DOHH2 (cell line): ENCODE measurements at regions not wholly inside any gene's neighbourhood (a gene's known extent, or its start where the extent isn't known, plus 50 kb on each side); places are given as distances from the start of the nearest gene placed in this dataset.

Source experiments
- H3F3A ChIP-seq: fragments of 200-600 bp; sonication (generic), shearing (Covaris generic); 2 replicates; pipeline ENCODE4 v1.6.0; 2016; ENCODE audit warnings: antibody characterized with exemption, mild to moderate bottlenecking; ENCODE audit not compliant: control insufficient read depth, insufficient read depth
- H3K27ac ChIP-seq: fragments of 200-600 bp; sonication (generic); 2 replicates; pipeline ENCODE4 v1.5.1; 2014; ENCODE audit warnings: low read depth, mild to moderate bottlenecking, low read length, moderate library complexity
- H3K27me3 ChIP-seq: fragments of 200-600 bp; sonication (generic); 2 replicates; pipeline ENCODE4 v1.6.1; 2014; ENCODE audit warnings: mild to moderate bottlenecking, low read length, mixed read lengths; ENCODE audit not compliant: control insufficient read depth
- H3K36me3 ChIP-seq: fragments of 200-600 bp; sonication (generic); 2 replicates; pipeline ENCODE4 v1.6.1; 2014; ENCODE audit warnings: mild to moderate bottlenecking, low read length, moderate library complexity, mixed read lengths; ENCODE audit not compliant: control insufficient read depth
- H3K4me1 ChIP-seq: fragments of 200-600 bp; sonication (generic); 2 replicates; pipeline ENCODE4 v1.6.1; 2014; ENCODE audit warnings: mild to moderate bottlenecking, low read length, mixed read lengths; ENCODE audit not compliant: control insufficient read depth
- H3K4me2 ChIP-seq: fragments of 200-600 bp; sonication (generic); 2 replicates; pipeline ENCODE4 v1.6.0; 2014; ENCODE audit warnings: mild to moderate bottlenecking, low read length, moderate library complexity
- H3K4me3 ChIP-seq: fragments of 200-600 bp; sonication (generic); 2 replicates; pipeline ENCODE4 v1.5.1; 2014; ENCODE audit warnings: mild to moderate bottlenecking, low read length, mixed read lengths
- H3K79me2 ChIP-seq: fragments of 200-600 bp; sonication (generic); 2 replicates; pipeline ENCODE4 v1.6.1; 2014; ENCODE audit warnings: mild to moderate bottlenecking, low read length, mixed read lengths; ENCODE audit not compliant: control insufficient read depth
- H3K9me2 ChIP-seq: fragments of 200-600 bp; sonication (generic); replicated peaks from 2 replicates; pipeline ENCODE4 v1.6.1; 2014; ENCODE audit warnings: mild to moderate bottlenecking, low read length, mixed read lengths; ENCODE audit not compliant: control insufficient read depth
- H3K9me3 ChIP-seq: fragments of 200-600 bp; sonication (generic); 2 replicates; pipeline ENCODE4 v1.6.1; 2014; ENCODE audit warnings: antibody characterized with exemption, low read length, mixed read lengths; ENCODE audit not compliant: control insufficient read depth, insufficient read depth
- H4K20me1 ChIP-seq: fragments of 200-600 bp; sonication (generic); 2 replicates; pipeline ENCODE4 v1.6.0; 2014; ENCODE audit warnings: low read depth, mild to moderate bottlenecking, antibody characterized with exemption, low read length, moderate library complexity; ENCODE audit not compliant: control insufficient read depth, insufficient read depth
- EZH2phosphoT487 ChIP-seq: fragments of 200-600 bp; sonication (generic); IDR thresholded peaks from 2 replicates; pipeline ENCODE4 v1.6.1; 2017; ENCODE audit warnings: borderline replicate concordance, mild to moderate bottlenecking, antibody characterized with exemption, low read length, moderate library complexity, mixed read lengths
- TF ChIP-seq, protein P1 (sequence below): fragments of 200-600 bp; sonication (generic); IDR thresholded peaks from one replicate; pipeline ENCODE4 v1.5.1; 2014; ENCODE audit warnings: antibody characterized with exemption, mild to moderate bottlenecking, low read depth, low read length; ENCODE audit not compliant: poor library complexity, severe bottlenecking

DNA sequence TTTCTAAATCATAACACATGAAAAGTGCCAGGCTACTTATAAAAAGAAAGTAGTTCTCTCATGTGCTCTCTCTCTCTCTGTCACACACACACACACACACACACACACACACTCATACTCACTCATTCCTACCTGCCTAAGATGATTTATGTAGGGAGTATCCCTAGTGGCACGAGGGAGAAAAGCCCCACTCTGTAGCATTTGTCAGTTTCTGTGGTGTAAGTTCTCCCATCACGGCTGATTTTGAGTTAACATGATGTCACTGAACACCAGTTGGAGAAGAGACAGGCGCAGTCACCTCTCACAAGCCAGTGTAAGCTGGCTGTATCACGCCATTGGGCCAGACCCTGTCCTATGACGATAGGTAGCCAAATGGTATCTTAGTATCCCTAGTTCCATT, 395.4 kb downstream of the SFMBT2 start:
- TF ChIP-seq, protein P1, sequence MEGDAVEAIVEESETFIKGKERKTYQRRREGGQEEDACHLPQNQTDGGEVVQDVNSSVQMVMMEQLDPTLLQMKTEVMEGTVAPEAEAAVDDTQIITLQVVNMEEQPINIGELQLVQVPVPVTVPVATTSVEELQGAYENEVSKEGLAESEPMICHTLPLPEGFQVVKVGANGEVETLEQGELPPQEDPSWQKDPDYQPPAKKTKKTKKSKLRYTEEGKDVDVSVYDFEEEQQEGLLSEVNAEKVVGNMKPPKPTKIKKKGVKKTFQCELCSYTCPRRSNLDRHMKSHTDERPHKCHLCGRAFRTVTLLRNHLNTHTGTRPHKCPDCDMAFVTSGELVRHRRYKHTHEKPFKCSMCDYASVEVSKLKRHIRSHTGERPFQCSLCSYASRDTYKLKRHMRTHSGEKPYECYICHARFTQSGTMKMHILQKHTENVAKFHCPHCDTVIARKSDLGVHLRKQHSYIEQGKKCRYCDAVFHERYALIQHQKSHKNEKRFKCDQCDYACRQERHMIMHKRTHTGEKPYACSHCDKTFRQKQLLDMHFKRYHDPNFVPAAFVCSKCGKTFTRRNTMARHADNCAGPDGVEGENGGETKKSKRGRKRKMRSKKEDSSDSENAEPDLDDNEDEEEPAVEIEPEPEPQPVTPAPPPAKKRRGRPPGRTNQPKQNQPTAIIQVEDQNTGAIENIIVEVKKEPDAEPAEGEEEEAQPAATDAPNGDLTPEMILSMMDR, result no peak
- TF ChIP-seq EZH2phosphoT487, result no peak
- H4K20me1 ChIP-seq, result no peaks in the 10 kb centered on the region
- H3F3A ChIP-seq, result no peaks in the 10 kb centered on the region
- H3K9me3 ChIP-seq, result peaks cover 4% of the 10 kb centered on the region; the same call in 1 of the 2 replicates
- H3K4me1 ChIP-seq, result no peaks in the 10 kb centered on the region
- no peak overlapping the region for H3K4me3 ChIP-seq
- no peaks in the 10 kb centered on the region for H3K79me2 ChIP-seq
- no peak overlapping the region for H3K27ac ChIP-seq
- no peaks in the 10 kb centered on the region for H3K27me3 ChIP-seq
- H3K9me2 ChIP-seq, result no peaks in the 10 kb centered on the region
- no peaks in the 10 kb centered on the region for H3K36me3 ChIP-seq
- no peak overlapping the region for H3K4me2 ChIP-seq

DNA sequence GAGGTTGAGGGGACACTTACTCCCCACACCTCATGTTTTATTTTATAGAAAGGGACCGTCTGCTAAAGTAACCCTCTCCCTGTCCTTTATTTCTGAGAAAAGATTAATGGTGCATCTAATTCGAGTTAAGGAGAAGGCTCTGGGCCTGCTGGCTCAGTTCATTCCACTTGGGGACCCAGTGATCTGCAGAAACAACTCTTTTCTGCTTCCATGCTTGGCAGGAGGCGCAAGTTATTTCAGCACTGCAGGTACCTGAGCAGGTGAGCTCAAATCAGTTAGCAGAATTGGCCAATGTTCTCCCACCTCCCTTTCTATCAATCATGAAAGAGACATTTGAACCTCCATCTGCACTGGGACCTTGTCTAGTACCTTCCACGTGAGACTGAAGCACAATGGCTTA, 396.1 kb downstream of the SFMBT2 start:
- no peaks in the 10 kb centered on the region for H3K36me3 ChIP-seq
- H3K9me3 ChIP-seq, result peaks cover 4% of the 10 kb centered on the region; the same call in 1 of the 2 replicates
- no peak for TF ChIP-seq EZH2phosphoT487
- TF ChIP-seq, protein P1, result no peak
- H3K9me2 ChIP-seq, result no peaks in the 10 kb centered on the region
- no peaks in the 10 kb centered on the region for H3F3A ChIP-seq
- no peaks in the 10 kb centered on the region for H3K79me2 ChIP-seq
- no peak overlapping the region for H3K4me2 ChIP-seq
- no peaks in the 10 kb centered on the region for H3K27me3 ChIP-seq
- H3K27ac ChIP-seq, result no peak overlapping the region
- no peaks in the 10 kb centered on the region for H3K4me1 ChIP-seq
- H3K4me3 ChIP-seq, result no peak overlapping the region
- H4K20me1 ChIP-seq, result no peaks in the 10 kb centered on the region

DNA sequence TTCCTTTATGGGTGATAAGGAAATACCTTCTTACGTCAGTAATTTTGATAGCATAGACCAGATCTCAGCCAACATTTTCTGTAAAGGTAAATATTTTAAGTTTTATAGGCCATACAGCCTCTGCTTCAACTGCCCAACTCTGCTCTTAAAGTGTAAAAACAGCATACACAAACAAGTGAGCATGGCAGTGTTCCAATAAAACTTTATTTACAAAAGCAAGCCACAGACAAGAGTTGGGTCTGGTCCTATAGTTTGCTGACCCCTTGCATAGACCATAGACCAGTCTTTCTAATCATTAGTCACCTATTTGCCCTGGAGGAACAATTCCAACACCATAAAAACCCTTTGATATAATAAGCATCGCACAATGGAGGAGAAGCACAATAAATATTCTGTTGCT, 398.8 kb downstream of the SFMBT2 start:
- H3K9me3 ChIP-seq, result no peaks in the 10 kb centered on the region
- H3K4me1 ChIP-seq, result no peaks in the 10 kb centered on the region
- no peaks in the 10 kb centered on the region for H3K79me2 ChIP-seq
- no peaks in the 10 kb centered on the region for H3K9me2 ChIP-seq
- no peak overlapping the region for H3K4me2 ChIP-seq
- H4K20me1 ChIP-seq, result no peaks in the 10 kb centered on the region
- H3K4me3 ChIP-seq, result no peak overlapping the region
- no peaks in the 10 kb centered on the region for H3F3A ChIP-seq
- no peak overlapping the region for H3K27ac ChIP-seq
- H3K36me3 ChIP-seq, result no peaks in the 10 kb centered on the region
- no peaks in the 10 kb centered on the region for H3K27me3 ChIP-seq
- TF ChIP-seq EZH2phosphoT487, result no peak
- TF ChIP-seq, protein P1, result no peak

DNA sequence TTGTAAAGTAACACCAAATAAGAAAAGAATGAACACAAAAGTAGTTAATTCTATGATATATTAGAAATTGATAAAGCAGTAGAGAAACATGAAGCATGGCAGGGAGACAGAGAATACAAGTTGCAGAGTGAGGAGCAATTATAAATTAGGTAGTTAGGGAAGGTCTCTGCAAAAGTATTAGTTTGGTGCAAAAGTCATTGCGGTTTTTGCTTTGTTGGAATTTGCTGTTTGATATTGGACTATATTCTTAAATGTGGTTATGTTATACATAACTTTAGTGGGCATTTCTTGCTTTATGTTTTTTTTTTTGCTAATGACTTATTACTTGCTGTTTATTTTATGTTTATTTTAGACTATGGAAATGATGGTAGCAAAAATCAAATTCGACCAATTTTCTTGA, 402.2 kb downstream of the SFMBT2 start:
- H3K9me3 ChIP-seq, result no peaks in the 10 kb centered on the region
- no peak for TF ChIP-seq EZH2phosphoT487
- TF ChIP-seq, protein P1, result no peak
- H3K4me2 ChIP-seq, result no peak overlapping the region
- H3K27me3 ChIP-seq, result no peaks in the 10 kb centered on the region
- no peak overlapping the region for H3K27ac ChIP-seq
- no peak overlapping the region for H3K4me3 ChIP-seq
- no peaks in the 10 kb centered on the region for H3K79me2 ChIP-seq
- H3K36me3 ChIP-seq, result no peaks in the 10 kb centered on the region
- no peaks in the 10 kb centered on the region for H4K20me1 ChIP-seq
- H3F3A ChIP-seq, result no peaks in the 10 kb centered on the region
- H3K4me1 ChIP-seq, result no peaks in the 10 kb centered on the region
- no peaks in the 10 kb centered on the region for H3K9me2 ChIP-seq
